Hematopoietic multipotent progenitor cell treated with erythropoietin and hydrocortisone succinate and interleukin-3 and kit ligand, for 4 days (in vitro differentiated cells): ENCODE measurements at regions not wholly inside any gene's neighbourhood (a gene's known extent, or its start where the extent isn't known, plus 50 kb on each side); places are given as distances from the start of the nearest gene placed in this dataset.
"Not testable (repeated sequence)": the region's sequence is repeated elsewhere in the genome, so short reads cannot be mapped to it uniquely, and the experiment has no call there.

ENCODE experiments used
- DNase-seq: peaks from one replicate; pipeline ENCODE4 v3.0.0-alpha.2; 2015

DNA sequence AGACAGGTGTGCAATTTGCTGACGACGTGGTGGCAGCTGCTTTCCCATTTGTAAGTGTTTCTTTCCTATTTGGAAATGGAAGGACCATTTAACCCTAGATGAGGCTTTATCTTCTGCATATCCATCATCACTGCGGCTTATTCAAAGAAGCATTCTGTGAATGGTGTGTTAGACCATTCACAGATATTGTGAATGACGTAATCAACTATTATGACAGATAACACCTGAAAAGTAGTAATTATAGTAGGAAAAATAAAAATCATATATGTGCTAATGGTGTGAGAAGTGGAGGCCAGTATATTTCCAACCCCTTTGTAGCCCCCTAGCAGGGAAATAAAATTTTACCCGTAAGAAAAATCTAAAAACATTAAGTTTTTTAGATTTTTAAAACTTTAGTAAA is 424.5 kb upstream of the CRIM1 start:
- DNase-seq = no peak

DNA sequence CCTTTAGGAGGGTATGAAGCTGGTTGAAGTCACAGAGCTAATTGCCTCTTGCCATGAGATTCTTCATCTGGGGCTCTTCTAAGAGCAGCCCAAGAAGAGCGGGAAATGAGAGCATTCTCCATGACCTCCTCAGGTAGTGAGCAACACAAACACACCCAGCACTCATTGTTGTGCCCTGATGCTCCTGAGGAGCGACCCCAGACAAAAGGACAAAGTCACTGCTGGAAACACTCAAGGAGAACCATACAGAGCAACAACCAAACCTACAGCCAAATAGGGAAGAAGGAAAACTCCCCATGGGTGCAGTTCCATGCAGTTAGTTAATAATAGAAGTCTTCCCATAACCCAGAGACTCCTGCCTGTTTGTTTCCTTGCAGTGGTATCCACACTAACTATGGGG is 426.0 kb upstream of the CRIM1 start:
- DNase-seq = no peak

DNA sequence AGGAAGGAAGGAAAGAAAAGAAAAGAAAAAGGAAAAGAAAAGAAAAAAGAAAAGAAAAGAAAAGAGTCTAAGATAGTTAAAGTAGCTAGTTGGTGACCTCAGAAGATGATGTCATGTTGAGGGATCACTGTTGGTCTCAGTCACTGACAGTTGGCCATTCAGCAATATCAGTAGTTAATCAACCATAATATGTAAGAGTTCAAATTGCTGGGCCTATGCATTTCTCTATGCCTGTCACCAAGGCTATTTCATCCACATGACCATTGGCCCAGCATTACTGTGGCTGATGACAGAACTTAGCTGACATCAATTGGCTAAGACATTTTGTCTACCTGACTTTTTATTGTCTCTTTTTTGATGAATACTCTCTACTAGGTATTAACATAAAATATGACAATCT is 435.5 kb upstream of the CRIM1 start:
- no peak for DNase-seq

DNA sequence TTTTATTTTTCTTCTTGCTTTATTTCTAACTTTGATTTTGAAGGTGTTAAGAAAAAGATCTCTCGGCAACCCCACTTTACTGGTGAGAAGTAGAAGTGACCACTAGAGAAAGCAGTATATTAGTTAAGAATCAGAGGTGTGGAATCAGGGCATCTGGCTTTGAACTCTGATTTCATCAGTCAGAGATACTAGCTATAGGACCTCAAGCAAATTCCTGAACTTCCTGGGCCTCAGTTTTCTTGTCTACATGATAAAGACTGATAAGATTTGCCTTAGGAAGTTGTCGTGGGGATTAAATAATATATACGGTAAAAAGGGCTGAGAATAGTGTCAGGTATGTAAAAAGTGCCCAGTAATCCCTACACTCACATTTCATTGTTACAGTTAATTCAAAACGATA is 440.3 kb upstream of the CRIM1 start:
- no peak for DNase-seq

DNA sequence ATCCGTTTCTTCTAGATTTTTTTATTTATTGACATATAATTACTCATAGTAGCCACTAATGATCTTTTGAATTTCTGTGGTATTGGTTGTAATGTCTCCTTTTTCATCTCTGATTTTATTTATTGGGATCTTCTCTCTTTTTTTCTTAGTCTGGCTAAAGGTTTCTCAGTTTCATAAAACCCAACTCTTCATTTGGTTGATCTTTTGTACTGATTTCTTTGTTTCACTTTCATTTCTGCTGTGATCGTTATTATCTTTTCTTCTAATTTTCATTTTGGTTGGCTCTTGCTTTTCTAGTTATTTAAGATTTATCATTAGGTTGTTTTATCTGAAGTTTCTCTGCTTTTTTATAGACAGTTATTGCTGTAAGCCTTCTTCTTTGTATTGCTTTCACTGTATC is 463.6 kb upstream of the CRIM1 start:
- no peak for DNase-seq

DNA sequence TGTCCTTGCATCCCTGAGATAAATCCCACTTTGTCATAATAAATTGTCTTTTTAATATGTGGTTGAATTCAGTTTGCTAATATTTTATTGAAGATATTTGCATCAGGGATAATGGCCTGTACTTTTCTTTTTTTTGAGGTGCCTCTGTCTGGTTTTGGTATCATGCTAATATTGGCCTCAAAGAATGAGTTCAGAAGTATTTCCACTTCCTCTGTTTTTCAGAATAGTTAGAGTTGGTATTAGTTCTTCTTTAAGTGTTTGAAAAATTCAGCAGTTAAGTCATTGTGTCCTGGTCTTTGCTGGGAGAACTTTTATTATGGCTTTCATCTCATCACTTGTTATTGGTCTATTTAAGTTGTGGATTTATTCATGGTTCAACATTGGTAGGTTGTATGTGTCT is 464.1 kb upstream of the CRIM1 start:
- no peak for DNase-seq

DNA sequence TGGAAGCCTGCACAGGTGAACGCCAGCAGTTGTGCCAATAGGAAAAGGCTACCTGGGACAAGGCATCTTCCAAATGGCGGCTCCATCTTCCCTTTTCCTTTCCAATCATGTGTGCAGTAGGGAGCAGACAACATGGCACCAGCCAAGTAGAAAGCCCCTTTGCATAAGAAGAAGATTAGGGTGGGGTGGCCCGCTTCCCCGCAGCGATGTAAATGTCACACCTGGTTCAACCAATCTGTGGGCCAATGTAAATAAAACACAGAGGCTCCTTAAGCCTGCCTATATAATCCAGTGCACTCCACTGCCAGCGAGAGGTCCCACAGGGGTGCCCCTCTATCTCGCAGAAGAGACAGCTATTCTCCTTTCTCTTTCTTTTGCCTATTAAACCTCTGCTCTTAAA is 468.4 kb upstream of the CRIM1 start:
- no peak for DNase-seq

DNA sequence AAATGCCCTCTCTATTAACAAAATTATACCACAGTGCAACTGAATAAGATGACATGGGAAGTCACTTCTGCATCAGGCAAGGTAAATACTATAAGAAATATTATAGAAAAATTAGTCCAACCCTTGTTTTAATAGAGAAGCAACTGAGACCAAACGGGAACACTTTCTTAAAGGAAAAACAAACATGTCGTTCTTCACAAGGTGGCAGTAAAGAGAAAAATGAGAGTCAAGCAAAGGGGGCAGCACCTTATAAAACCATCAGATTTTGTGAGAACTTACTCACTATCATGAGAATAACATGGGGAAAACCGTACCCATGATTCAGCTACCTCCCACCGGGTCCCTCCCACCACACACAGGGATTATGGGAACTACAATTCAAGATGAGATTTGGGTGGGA is 481.7 kb upstream of the CRIM1 start:
- peak; percentile 7 for DNase-seq

DNA sequence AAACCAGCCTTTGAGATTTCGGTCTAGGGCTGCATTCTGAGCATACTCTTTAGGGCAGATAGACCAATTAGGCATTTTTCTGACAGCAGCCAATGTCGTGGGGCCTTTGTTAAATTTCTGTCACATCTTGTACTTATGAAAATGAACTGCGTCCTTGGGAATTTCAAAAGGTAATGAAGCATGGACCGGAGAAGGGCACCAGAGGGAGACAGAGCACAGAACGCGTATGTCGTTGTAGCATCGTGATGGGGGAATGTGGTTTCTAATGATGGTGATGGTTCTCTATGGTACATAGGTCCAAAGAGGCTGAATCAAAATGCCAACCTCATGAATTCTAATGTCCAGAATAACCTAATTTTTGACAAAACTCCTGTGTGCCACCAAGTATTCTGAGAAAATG is 483.9 kb upstream of the CRIM1 start:
- peak; percentile 1 for DNase-seq

DNA sequence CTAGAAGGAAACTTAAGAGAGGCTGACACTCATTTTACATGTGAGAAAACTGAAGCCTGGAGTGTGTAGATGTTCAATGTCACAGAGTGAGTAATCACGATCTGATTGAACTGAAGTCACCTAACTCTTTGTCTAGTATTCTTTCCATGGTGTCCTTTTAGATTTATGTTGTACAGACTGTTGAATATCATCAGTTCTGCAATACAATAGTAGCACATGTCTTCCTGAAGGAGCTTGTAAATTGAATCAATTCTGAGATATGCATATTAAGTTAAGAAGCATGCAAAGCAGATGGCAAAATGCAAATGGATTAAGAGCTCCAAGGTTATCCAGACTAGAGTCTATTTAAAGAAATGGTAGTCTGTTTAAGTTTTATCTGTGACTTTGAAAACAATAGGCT is 484.9 kb upstream of the CRIM1 start:
- DNase-seq = no peak

DNA sequence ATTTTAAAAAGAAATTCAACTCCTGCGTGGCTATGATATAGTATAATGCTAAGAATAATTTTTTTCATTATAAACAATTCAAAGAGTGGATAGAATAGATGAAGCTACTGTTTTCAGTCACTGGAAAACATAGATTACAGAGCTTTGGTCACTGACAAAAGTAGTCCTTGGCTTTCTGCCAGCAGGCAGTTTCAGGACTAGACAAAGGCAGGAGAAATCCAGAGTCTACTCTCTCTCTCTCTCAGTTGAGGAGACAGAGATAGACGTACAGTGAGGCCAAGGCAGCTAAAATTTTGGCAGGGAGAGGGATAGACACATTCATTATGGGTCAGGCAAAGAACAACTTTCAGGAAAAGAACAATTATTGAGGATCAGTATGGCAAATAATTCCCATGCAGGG is 491.4 kb upstream of the CRIM1 start:
- no peak for DNase-seq

DNA sequence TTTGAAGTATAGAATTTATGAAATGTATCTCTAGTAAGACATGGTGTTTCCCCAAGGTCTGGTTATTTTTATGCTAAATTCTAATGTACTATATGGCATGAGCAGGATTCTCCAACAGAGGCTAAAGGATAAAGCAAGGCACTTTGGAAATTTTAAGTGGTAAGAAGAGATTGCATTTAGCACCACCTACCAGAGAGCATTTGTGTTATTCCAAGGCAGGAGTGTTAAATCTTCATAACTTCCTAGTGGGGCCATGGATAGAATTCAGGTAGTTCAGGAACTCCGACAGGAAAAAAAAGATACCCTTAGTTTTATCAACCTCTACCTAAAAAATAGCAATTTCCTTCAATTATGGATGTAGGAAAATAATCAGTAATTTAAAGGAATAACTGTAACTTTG is 497.4 kb upstream of the CRIM1 start:
- DNase-seq = no peak

DNA sequence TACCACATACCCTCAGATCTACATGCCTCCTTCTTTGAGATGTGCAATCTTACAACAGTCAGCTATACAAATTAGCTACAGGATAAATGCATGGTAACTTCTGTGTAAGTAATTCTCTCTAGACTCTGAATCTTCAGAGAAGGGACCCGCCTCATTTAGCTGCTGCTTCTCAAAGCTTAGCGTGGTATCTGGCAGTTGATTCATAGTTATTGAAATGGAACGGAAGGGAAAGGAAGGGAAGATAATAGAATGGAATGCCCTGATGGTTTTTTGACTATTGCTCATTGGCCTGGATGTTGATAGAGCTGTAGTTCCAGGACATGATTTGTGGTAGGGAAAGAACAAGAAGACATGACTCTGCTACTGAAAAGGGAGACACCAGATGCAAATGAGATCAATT is 498.1 kb upstream of the CRIM1 start:
- DNase-seq = no peak

DNA sequence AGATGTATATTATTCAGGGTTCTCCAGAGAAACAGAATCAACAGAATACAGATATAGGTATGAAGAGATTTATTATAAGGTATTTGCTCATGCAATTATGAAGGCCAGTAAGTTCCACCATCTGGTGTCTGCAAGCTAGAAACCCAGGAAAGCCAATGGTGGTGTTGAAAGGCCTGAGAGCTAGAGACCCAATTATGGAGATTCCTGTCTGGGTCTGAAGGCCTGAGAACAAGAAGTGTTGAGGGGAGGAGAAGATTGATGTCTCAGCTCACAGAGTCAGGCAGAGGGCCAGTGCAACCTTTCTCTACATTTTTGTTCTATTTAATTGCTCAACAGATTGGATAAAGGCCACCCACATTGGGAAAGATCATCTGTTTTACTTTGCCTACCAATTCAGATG is 524.2 kb upstream of the CRIM1 start:
- DNase-seq = no peak

DNA sequence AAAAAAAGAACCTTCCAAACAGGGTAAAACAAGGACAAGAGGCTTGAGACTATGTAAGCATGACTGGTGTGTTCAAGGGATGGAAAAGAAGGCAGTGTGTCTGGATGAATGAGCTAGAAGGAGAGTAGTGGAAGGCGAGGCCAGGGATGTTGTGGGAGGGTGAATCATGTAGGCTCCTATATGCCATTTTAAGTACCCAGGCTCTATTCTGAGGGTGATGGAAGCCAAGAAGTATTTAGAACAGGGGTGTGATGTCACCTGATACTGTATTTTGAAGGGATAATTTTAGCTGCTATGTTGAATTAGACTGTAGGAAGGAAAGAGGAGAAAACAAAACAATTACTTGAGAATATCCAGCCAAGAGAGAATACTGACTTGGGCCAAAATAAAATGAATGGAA is 524.7 kb upstream of the CRIM1 start:
- no peak for DNase-seq

DNA sequence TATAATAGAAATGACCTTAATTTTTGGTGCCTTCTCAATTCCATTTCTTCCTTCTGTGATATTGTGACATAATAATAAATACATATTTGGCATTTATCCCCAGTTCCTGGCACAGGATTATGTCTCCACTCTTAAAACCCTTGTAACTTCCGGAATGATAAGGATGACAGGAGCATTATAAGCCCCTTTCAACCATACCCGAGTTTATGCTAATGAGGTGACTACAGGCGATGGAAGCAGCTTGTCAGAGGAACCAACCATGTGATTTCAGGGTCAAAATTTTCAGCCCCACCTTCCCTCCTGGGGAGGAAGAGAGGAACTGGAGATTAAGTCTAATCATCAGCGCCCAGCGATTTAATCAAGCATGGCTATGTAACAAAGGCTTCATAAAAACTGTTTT is 528.5 kb upstream of the CRIM1 start:
- DNase-seq = no peak

DNA sequence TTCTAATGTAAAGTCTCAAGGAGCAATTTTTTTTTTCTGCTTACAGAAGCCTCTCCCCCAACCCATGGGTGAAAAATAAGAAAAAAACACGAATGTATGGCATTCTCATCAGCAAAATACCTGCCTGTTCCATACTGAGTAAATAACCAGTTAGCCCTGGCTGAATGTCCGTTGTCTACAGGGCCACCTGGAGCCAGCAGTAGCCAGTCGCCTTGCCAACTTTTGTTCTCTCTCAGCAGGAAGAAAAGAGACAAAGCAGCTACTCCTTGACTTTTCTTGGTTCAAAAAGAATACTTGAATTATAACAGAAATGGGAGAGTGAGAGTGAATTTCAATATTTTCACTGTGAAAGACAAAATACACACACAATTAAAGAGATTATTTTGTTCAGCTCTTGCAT is 532.9 kb upstream of the CRIM1 start:
- DNase-seq = no peak

DNA sequence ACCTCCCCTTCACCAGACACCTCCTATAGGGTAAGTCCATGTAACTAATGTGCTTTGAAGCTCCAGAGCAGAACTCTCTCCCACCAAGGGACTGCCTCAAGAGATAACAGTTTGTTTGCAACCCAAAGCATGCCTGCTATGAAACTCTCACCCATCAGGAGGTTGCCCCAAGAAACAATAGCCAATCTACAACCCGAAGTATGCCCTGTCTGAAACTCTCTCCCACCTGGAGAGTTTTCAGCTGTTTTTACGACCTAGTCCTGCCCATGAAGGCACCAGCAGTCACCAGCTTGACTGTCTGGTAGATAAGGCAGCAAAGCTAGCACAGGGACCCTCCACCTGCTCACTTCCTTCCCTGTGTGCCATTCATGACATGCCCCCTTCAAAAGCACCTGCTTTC is 533.9 kb upstream of the CRIM1 start:
- DNase-seq = no peak

DNA sequence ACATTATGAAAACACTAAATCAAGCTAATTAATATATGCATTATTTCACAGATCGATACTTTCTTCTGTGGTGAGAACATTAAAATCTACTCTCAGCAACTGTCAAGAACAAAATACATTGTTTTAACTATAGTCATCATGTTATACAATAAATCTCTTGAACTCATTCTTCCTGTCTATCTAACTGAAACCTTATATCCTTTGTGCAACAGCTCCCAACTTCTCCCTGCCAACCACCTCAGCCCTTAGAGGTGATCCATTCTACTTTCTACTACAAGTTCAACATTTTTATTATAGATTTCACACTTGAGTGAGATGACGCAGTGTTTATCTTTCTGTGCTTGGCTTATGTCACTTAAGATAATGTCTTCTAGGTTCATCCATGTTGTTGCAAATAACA is 535.2 kb upstream of the CRIM1 start:
- DNase-seq = no peak

DNA sequence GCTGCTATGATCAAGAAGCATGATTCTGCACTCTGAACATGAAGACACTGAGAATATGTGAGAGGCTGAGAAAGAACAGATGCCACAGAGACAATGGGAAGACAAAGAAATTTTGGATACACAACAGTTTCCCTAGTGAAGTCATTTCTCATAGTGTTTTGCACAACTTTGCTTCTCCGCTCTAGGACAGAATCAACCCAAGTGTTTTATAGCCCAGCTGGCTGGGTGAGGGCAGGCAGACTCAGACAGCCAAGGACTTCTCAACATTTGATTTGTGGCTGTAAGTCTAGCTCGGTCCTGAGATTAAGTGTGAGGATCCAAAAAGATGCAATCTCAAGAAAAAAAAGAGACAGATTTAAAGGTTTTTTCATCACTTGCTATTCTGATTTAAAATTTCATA is 536.5 kb upstream of the CRIM1 start:
- DNase-seq = no peak

DNA sequence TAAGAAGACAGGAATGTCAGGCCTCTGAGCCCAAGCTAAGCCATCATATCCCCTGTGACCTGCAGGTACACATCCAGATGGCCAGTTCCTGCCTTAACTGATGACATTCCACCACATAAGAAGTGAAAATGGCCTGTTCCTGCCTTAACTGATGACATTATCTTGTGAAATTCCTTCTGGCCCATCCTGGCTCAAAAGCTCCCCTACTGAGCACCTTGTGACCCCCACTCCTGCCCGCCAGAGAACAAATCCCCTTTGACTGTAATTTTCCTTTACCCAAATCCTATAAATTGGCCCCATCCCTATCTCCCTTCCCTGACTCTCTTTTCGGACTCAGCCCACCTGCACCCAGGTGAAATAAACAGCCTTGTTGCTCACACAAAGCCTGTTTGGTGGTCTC is 537.2 kb upstream of the CRIM1 start:
- not testable (repeated sequence) for DNase-seq

DNA sequence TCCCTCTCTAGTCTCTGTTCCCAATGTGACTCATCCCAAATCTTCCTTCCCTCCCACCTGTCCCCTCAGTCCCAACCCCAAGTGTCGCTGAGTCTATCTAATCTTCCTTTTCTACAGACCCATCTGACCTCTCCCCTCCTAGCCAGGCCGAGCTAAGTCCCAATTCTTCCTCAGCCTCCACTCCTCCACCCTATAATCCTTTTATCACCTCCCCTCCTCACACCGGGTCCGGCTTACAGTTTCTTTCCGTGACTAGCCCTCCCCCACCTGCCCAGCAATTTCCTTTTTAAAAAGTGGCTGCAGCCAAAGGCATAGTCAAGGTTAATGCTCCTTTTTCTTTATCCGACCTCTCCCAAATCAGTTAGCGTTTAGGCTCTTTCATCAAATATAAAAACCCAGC is 541.0 kb upstream of the CRIM1 start:
- DNase-seq = not testable (repeated sequence)

DNA sequence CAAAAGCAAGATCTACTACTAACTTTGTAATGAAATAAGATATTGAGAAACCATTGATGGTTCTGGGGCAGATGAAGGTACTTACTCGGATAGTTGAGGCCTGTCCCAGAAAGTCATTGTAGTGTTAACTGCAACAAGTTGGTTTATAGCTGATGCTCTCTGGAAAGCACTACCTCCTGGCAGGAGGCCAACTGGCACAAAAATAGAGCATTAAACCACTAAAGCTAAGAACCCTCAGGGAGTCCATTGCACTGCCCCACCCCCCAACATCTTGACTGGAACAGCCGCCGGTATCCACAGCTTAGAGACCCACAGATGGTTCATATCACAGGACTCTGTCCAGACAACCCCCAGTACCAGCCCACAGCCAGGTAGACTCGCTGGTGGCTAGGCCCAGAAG is 552.5 kb upstream of the CRIM1 start:
- DNase-seq = no peak

DNA sequence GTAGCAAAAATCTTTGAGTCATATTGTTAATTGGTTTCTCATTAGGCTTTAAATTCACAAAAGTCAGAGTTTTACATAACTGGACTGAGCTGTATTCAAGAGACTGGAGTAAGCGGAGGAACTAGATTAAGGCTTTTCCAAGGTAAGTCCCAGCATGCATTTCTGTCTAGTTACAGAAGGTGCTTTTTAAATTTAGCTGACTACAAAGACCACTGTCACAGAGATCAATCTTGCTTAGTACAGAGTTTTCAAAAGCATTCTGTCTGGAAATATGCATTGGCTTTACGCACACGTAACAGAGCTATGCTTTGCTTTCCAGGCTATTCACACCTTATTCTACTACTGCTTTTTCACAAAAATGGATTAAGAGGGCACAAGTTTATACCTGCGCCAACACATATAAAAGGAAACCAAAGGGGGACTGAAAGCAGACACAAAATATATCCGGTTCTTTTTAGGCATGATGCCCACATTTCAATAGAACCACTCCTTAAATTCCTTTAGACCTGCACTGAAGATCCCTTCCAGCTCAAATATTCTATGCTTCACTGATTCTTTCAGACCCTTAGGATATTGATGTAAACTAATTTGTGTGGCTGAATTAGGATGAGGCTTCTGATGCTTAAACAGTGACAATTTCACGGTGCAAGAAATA is 560.7 kb upstream of the CRIM1 start:
- no peak for DNase-seq

DNA sequence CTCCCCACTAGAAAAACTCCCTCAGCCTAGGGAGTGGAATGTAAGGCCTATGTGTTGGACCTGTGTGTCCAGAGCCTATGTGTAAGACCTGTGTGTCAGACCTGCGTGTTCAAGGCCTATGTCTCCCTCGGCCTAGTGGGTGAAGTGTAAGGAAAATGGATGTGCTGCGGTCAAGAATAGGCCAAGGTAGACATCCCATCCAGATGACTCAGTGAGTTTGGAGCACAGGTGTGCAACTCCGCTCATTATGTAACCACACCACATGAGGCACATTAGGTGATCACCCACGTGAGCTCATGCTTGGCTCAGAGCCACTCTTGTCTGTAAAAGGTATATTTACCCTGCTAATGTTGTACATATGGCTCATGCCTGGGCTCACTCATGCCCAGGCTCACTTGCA is 565.3 kb upstream of the CRIM1 start:
- DNase-seq = no peak

DNA sequence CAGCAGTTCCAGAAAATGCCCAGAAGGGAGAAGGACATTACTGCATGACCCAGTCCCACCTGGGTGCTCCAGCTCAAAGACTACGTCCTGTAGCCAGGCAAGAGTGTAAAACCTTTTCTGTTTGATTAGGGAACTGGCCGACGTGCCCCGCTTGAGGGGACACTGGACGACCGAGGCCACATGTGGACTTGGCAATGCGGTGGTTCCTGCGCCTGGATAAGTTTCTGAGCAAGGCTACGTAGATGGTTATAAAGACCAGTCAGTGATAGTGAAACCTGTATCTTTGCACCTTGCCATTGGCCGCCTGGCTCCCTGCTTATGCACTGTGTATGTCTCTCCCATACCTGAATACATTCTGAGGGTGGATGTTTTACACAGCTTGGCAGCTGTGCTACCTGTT is 567.0 kb upstream of the CRIM1 start:
- no peak for DNase-seq
